Astrocyte of the spinal cord (primary cell): ENCODE measurements at regions not wholly inside any gene's neighbourhood (a gene's known extent, or its start where the extent isn't known, plus 50 kb on each side); places are given as distances from the start of the nearest gene placed in this dataset.

Experiments used
- DNase-seq: peaks from one replicate; pipeline ENCODE4 v3.0.0; 2011; ENCODE audit warnings: low read depth, low spot score
- H3K4me3 ChIP-seq: 2 replicates; pipeline ENCODE4 v1.5.1; 2011; ENCODE audit warnings: low read depth, mild to moderate bottlenecking, low read length, moderate library complexity
- CTCF ChIP-seq: IDR thresholded peaks from 2 replicates; pipeline ENCODE4 v1.5.1; 2012; ENCODE audit warnings: low read depth, mild to moderate bottlenecking, low read length, inconsistent platforms
- in situ Hi-C: cut with HindIII; loops from 2 replicates; pipeline ENCODE4 v1.10.0; 2017; ENCODE audit warnings: low sequenced_read_pairs

- TF ChIP-seq CTCF: no peak
- in situ Hi-C loops: no loop called here
- DNase-seq: no peak
- H3K4me3 ChIP-seq: no peak overlapping the region
Measured at GRCh38 chr5:8005416-8005815, 136.5 kb downstream of the MTRR start.

GRCh38 chr5:8012131-8012977, 143.4 kb downstream of the MTRR start:
- TF ChIP-seq CTCF: no peak
- in situ Hi-C loops: no loop called here
- DNase-seq: no peak
- no peak overlapping the region for H3K4me3 ChIP-seq

- DNase-seq: peak; percentile 0
- in situ Hi-C loops: no loop called here
- no peak for TF ChIP-seq CTCF
- H3K4me3 ChIP-seq: no peak overlapping the region
Measured at GRCh38 chr5:8013948-8014710, 145.2 kb downstream of the MTRR start.

GRCh38 chr5:8019719-8020218, 150.8 kb downstream of the MTRR start:
- DNase-seq: no peak
- no peak for TF ChIP-seq CTCF
- no peak overlapping the region for H3K4me3 ChIP-seq
- in situ Hi-C loops: no loop called here

- DNase-seq: no peak
- no peak for TF ChIP-seq CTCF
- no peak overlapping the region for H3K4me3 ChIP-seq
- in situ Hi-C loops: no loop called here
Measured at GRCh38 chr5:8020861-8021514, 152.0 kb downstream of the MTRR start.

- no peak for DNase-seq
- in situ Hi-C loops: no loop called here
- no peak overlapping the region for H3K4me3 ChIP-seq
- TF ChIP-seq CTCF: no peak
Measured at GRCh38 chr5:8028243-8028642, 159.3 kb downstream of the MTRR start.
